ENCODE measurements at regions not wholly inside any gene's neighbourhood (a gene's known extent, or its start where the extent isn't known, plus 50 kb on each side); places are given as distances from the start of the nearest gene placed in this dataset.

DNA sequence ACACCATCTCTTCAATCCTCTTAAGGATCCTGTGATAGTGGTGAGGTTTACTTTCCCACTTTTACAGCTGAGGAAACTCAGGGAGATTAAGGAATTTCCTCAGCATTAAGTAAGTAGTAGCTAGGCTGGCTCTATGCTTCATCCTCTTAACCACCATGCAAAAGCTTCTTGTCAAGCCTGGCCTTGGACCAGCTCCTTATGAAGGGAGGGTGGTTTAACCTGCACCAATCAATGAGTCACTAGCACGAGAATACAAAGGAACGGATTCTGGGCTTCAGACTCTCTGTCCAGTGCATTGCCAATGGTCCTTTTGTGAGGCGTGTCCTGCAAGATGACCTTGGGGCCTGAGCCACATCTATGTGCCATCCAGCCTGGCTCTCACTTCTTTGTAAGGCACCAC is 202.0 kb upstream of the CFAP20DC start:
- TF ChIP-seq, protein P1, sequence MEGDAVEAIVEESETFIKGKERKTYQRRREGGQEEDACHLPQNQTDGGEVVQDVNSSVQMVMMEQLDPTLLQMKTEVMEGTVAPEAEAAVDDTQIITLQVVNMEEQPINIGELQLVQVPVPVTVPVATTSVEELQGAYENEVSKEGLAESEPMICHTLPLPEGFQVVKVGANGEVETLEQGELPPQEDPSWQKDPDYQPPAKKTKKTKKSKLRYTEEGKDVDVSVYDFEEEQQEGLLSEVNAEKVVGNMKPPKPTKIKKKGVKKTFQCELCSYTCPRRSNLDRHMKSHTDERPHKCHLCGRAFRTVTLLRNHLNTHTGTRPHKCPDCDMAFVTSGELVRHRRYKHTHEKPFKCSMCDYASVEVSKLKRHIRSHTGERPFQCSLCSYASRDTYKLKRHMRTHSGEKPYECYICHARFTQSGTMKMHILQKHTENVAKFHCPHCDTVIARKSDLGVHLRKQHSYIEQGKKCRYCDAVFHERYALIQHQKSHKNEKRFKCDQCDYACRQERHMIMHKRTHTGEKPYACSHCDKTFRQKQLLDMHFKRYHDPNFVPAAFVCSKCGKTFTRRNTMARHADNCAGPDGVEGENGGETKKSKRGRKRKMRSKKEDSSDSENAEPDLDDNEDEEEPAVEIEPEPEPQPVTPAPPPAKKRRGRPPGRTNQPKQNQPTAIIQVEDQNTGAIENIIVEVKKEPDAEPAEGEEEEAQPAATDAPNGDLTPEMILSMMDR (IDR thresholded peaks at IDR 0.05; ENCODE audit: poor library complexity) = no peak
- no peak for TF ChIP-seq EZH2 (IDR thresholded peaks at IDR 0.05; ENCODE audit: borderline replicate concordance)

All from hepatocyte (in vitro differentiated cells).